Mucosa of rectum (tissue), 2 donors: ENCODE measurements at regions not wholly inside any gene's neighbourhood (a gene's known extent, or its start where the extent isn't known, plus 50 kb on each side); places are given as distances from the start of the nearest gene placed in this dataset.

Experiments
- H3K27ac ChIP-seq, 2 donors: one replicate each; pipeline ENCODE4 v1.7.0; 2013; ENCODE audit warnings: inconsistent platforms in 2 of 2, low read depth in 2 of 2, low read length in 2 of 2
- H3K27me3 ChIP-seq, 2 donors: one replicate each; pipeline ENCODE4 v1.7.0; 2013; ENCODE audit warnings: low read length in 2 of 2; ENCODE audit not compliant: control insufficient read depth in 2 of 2, insufficient read depth in 2 of 2
- H3K36me3 ChIP-seq, 2 donors: one replicate each; pipeline ENCODE4 v1.7.0; 2013; ENCODE audit warnings: low read length in 2 of 2; ENCODE audit not compliant: control insufficient read depth in 2 of 2, insufficient read depth in 2 of 2
- H3K4me1 ChIP-seq, 2 donors: one replicate each; pipeline ENCODE4 v1.7.0; 2013; ENCODE audit warnings: low read length in 2 of 2, mild to moderate bottlenecking in 1 of 2; ENCODE audit not compliant: control insufficient read depth in 2 of 2, insufficient read depth in 2 of 2
- H3K4me3 ChIP-seq, 2 donors: one replicate each; pipeline ENCODE4 v1.7.0; 2013; ENCODE audit warnings: low read length in 2 of 2
- H3K9ac ChIP-seq, 2 donors: one replicate each; pipeline ENCODE4 v1.7.0; 2013; ENCODE audit warnings: low read length in 2 of 2, low read depth in 1 of 2, mild to moderate bottlenecking in 1 of 2
- H3K9me3 ChIP-seq, 2 donors: one replicate each; pipeline ENCODE4 v1.7.0; 2013; ENCODE audit warnings: low read length in 2 of 2; ENCODE audit not compliant: control insufficient read depth in 2 of 2
- donor health status: healthy.
- donor health status: Normal muscosa, but diverticular disease.

GRCh38 chr7:18320971-18321567 lies 174.5 kb upstream of the HDAC9 start:
- Histone ChIP-seq H3K27me3 (no peaks in the 10 kb centered on the region), H3K4me3 (no peak overlapping the region), H3K9ac (no peak overlapping the region), H3K9me3 (no peaks in the 10 kb centered on the region), H3K27ac (no peak overlapping the region), H3K4me1 (no peaks in the 10 kb centered on the region), H3K36me3 (no peaks in the 10 kb centered on the region)

GRCh38 chr7:18330548-18330947 lies 165.0 kb upstream of the HDAC9 start:
- H3K36me3 ChIP-seq: no peaks in the 10 kb centered on the region
- H3K27me3 ChIP-seq: no peaks in the 10 kb centered on the region
- no peaks in the 10 kb centered on the region for H3K4me1 ChIP-seq
- no peak overlapping the region for H3K27ac ChIP-seq
- H3K9me3 ChIP-seq: no peaks in the 10 kb centered on the region
- H3K4me3 ChIP-seq: no peak overlapping the region
- no peak overlapping the region for H3K9ac ChIP-seq

DNA sequence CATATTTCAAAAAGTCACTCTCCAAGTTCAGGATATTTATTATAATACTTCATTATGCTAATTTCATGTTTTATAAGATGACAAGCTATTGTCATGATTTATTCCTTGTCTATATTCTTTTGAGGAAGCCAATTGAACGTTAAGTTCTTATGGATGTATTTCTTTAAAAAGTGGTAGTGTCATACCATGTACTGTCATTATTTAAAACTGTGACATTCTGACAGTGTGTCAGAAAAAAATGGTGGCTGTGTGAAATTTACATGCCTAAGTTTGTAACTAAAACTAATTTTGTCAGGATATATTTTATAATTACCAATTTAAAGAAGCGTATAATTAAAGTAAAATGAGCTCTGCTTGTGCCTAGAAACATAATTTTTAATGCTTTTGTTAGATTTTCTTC lies 158.9 kb upstream of the HDAC9 start:
- no peak overlapping the region for H3K27ac ChIP-seq
- no peaks in the 10 kb centered on the region for H3K27me3 ChIP-seq
- no peaks in the 10 kb centered on the region for H3K9me3 ChIP-seq
- H3K9ac ChIP-seq: no peak overlapping the region
- no peaks in the 10 kb centered on the region for H3K4me1 ChIP-seq
- no peak overlapping the region for H3K4me3 ChIP-seq
- no peaks in the 10 kb centered on the region for H3K36me3 ChIP-seq

- Histone ChIP-seq H3K9ac (no peak overlapping the region), H3K9me3 (no peaks in the 10 kb centered on the region), H3K36me3 (no peaks in the 10 kb centered on the region), H3K27me3 (no peaks in the 10 kb centered on the region), H3K4me1 (no peaks in the 10 kb centered on the region), H3K4me3 (no peak overlapping the region), H3K27ac (no peak overlapping the region)
Measured at GRCh38 chr7:18337048-18337809, 158.3 kb upstream of the HDAC9 start.

GRCh38 chr7:18338910-18339523 lies 156.5 kb upstream of the HDAC9 start:
- no peaks in the 10 kb centered on the region for H3K9me3 ChIP-seq
- no peaks in the 10 kb centered on the region for H3K4me1 ChIP-seq
- H3K36me3 ChIP-seq: no peaks in the 10 kb centered on the region
- no peak overlapping the region for H3K9ac ChIP-seq
- no peak overlapping the region for H3K27ac ChIP-seq
- no peaks in the 10 kb centered on the region for H3K27me3 ChIP-seq
- H3K4me3 ChIP-seq: no peak overlapping the region

DNA sequence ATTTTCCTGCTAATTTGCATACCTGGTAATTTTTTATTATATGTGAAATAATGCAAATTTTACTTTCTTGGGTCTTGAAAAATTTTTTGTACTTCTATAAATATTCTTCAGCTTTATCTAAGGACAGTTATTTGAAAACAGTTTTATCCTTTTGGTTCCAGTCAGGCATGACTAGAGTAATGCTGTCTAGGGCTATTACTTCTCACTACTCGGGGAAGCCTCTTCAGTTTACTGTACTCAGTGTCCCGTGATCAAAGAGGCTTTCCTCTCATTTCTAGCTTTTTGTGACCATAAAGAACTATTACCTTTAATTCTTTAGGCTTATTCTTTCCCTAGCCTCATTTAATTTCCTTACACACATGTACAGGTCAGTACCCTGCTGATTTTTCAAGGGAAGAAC lies 153.8 kb upstream of the HDAC9 start:
- H3K9me3 ChIP-seq: no peaks in the 10 kb centered on the region
- H3K27ac ChIP-seq: no peak overlapping the region
- H3K4me3 ChIP-seq: no peak overlapping the region
- H3K27me3 ChIP-seq: no peaks in the 10 kb centered on the region
- no peak overlapping the region for H3K9ac ChIP-seq
- H3K36me3 ChIP-seq: no peaks in the 10 kb centered on the region
- no peaks in the 10 kb centered on the region for H3K4me1 ChIP-seq

- no peaks in the 10 kb centered on the region for H3K9me3 ChIP-seq
- no peaks in the 10 kb centered on the region for H3K36me3 ChIP-seq
- H3K27me3 ChIP-seq: no peaks in the 10 kb centered on the region
- H3K9ac ChIP-seq: no peak overlapping the region
- no peak overlapping the region for H3K4me3 ChIP-seq
- H3K4me1 ChIP-seq: no peaks in the 10 kb centered on the region
- no peak overlapping the region for H3K27ac ChIP-seq
Measured at GRCh38 chr7:18343047-18343446, 152.5 kb upstream of the HDAC9 start.

DNA sequence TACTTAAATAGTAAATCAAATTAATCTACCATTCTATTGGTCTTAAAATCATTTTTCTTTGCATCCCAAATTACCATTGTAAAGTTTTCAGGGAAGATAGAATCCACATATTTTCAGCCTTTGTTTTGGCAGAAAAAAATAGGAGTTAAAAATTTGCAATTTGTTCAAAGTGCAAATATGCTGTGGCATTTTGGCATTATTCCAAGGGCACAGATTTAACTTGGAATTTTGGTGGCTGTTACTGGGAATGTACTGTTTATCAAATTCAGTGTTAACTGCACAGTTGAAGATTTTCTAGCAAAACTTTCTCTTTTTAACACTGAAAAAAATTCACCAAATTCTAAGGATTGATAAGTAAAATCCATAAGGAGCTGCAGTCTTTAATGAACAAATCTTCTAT lies 151.0 kb upstream of the HDAC9 start:
- H3K4me3 ChIP-seq: no peak overlapping the region
- H3K4me1 ChIP-seq: no peaks in the 10 kb centered on the region
- H3K27me3 ChIP-seq: no peaks in the 10 kb centered on the region
- H3K36me3 ChIP-seq: no peaks in the 10 kb centered on the region
- H3K27ac ChIP-seq: no peak overlapping the region
- H3K9ac ChIP-seq: no peak overlapping the region
- H3K9me3 ChIP-seq: no peaks in the 10 kb centered on the region

DNA sequence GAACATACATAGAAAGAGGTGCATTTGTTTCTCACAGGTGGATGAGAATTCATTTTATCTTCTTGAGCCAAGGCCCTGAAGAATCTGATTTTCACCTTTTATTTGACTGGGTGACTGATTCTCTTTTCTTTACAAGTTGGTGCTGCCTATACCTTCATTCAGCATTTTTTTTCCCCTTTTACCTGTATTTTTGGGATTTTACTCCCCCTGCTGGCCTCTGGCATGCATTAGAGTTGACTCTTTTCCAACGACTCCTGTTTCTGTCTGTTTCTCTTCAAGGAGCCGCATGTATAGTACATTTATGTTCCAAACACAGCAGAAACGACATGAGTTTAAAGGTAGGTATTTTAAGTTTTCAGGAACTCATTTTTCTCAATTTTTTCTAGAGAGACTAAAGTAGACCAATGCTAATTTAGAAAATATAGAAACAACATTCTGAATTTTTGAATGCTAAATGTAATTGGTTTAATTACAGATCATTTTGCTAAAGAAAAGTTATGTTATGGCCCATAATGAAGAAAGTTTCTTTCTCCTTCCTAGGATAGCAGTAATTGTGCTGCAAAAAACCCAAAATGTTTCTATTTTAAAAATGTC lies 149.8 kb upstream of the HDAC9 start:
- Histone ChIP-seq H3K36me3 (no peaks in the 10 kb centered on the region), H3K4me3 (no peak overlapping the region)

DNA sequence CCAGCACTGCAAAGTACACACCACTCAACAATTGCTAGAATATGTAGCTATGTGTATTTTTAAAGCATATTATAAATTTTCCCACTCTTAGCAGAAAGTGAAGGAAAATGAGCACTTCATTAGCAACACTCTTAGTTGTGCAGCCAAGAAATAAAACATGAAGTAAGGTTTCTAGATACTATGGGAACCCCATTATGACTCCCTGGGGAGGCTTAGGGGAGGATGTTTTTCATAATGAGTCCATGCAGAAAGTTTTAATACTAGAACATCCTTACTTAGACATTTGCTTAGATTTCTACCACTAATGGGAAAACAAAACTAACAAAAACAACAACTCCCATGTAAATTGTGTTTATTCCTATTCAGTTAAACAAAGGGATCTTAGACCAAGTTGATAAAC lies 148.4 kb upstream of the HDAC9 start:
- no peaks in the 10 kb centered on the region for H3K4me1 ChIP-seq

More for the DNA sequence above, 149.8 kb upstream of the HDAC9 start:
- H3K4me1 ChIP-seq: no peaks in the 10 kb centered on the region
- no peak overlapping the region for H3K9ac ChIP-seq
- no peaks in the 10 kb centered on the region for H3K27me3 ChIP-seq
- no peaks in the 10 kb centered on the region for H3K9me3 ChIP-seq
- H3K27ac ChIP-seq: no peak overlapping the region

More for the DNA sequence above, 148.4 kb upstream of the HDAC9 start:
- no peaks in the 10 kb centered on the region for H3K27me3 ChIP-seq
- no peaks in the 10 kb centered on the region for H3K9me3 ChIP-seq
- no peak overlapping the region for H3K9ac ChIP-seq
- H3K27ac ChIP-seq: no peak overlapping the region
- H3K4me3 ChIP-seq: no peak overlapping the region
- no peaks in the 10 kb centered on the region for H3K36me3 ChIP-seq
